ENCODE measurements at regions not wholly inside any gene's neighbourhood (a gene's known extent, or its start where the extent isn't known, plus 50 kb on each side); places are given as distances from the start of the nearest gene placed in this dataset.
"Not testable (repeated sequence)": the region's sequence is repeated elsewhere in the genome, so short reads cannot be mapped to it uniquely, and the experiment has no call there.

DNA sequence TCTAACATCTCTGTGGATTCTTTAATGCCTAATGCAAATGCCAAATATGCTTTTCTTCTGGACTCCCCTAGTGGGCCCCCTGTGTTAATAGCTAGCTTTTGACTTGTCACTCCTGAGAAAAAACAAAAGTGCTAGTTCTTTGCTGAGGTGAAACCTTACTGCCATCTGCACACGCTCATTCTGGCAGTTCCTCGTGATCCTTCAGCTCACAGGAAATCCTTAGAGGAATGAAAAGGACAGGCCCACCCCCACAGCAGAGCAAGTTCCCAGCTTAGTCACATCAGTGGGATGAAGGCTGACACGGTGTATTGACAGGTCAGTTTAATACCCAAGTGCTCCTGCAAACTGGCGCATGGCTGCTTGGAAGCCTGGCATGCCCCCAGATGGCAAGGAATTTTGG is 165.1 kb upstream of the ATP2B1 start:
- no peak overlapping the region for H3K27ac ChIP-seq (ENCODE audit: low read depth, low read length)
- peaks cover 12% of the 10 kb centered on the region for H3K4me1 ChIP-seq (ENCODE audit: control insufficient read depth, low read length)
- no peak overlapping the region for H3K4me3 ChIP-seq (ENCODE audit: low read length)
- no peaks in the 10 kb centered on the region for H3K9me2 ChIP-seq (replicated peaks; ENCODE audit: control insufficient read depth, low read length)
- no peak for TF ChIP-seq EZH2phosphoT487 (IDR thresholded peaks at IDR 0.05; ENCODE audit: borderline replicate concordance, low read length)
- TF ChIP-seq, protein P1, sequence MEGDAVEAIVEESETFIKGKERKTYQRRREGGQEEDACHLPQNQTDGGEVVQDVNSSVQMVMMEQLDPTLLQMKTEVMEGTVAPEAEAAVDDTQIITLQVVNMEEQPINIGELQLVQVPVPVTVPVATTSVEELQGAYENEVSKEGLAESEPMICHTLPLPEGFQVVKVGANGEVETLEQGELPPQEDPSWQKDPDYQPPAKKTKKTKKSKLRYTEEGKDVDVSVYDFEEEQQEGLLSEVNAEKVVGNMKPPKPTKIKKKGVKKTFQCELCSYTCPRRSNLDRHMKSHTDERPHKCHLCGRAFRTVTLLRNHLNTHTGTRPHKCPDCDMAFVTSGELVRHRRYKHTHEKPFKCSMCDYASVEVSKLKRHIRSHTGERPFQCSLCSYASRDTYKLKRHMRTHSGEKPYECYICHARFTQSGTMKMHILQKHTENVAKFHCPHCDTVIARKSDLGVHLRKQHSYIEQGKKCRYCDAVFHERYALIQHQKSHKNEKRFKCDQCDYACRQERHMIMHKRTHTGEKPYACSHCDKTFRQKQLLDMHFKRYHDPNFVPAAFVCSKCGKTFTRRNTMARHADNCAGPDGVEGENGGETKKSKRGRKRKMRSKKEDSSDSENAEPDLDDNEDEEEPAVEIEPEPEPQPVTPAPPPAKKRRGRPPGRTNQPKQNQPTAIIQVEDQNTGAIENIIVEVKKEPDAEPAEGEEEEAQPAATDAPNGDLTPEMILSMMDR (IDR thresholded peaks at IDR 0.05; ENCODE audit: low read depth, low read length, poor library complexity, severe bottlenecking), result no peak
- H3K4me2 ChIP-seq (ENCODE audit: low read length), result no peak overlapping the region
- peaks cover 17% of the 10 kb centered on the region for H3K9me3 ChIP-seq (ENCODE audit: control insufficient read depth, insufficient read depth, low read length)
- no peaks in the 10 kb centered on the region for H4K20me1 ChIP-seq (ENCODE audit: control insufficient read depth, insufficient read depth, low read depth, low read length)
- peaks cover 4% of the 10 kb centered on the region; the same call in 1 of the 2 replicates for H3K36me3 ChIP-seq (ENCODE audit: control insufficient read depth, low read length)
- H3K27me3 ChIP-seq (ENCODE audit: control insufficient read depth, low read length), result no peaks in the 10 kb centered on the region
- peaks cover 4% of the 10 kb centered on the region; the same call in 1 of the 2 replicates for H3F3A ChIP-seq (ENCODE audit: control insufficient read depth, insufficient read depth)
- H3K79me2 ChIP-seq (ENCODE audit: control insufficient read depth, low read length), result no peaks in the 10 kb centered on the region

DNA sequence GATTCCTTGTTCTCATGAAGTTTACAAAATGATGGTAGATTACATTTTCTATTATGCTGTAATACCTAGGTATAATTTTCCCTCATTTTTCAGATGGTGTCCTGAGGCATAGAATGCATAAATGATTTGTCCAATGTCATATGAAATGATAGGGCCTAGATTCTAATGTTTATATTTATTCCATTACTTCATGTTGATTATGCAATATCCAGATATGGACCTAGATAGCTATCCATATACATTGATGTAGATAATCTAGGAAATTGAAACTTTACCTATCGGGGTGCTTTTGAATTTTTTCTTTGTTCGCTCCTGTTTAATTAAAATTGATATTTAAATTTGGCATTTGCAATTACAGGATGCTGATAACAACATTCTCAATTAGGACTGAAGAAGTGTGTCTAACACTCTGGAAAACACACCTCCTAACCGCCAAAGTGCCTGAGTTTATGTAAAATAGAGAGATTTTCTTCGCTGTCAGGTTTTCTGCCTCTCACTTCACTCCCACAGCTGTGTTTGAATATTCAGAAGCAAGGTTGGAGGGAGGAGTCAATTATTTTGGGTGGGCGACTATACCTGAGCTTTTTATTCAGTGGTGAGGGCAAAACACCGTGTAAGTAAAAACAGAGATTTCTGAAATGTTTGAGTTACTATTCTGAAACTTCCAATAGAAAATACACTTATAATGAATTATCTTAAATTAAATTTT is 164.4 kb upstream of the ATP2B1 start:
- H3F3A ChIP-seq (ENCODE audit: control insufficient read depth, insufficient read depth), result peaks cover 4% of the 10 kb centered on the region; the same call in 1 of the 2 replicates
- H3K27me3 ChIP-seq (ENCODE audit: control insufficient read depth, low read length), result no peaks in the 10 kb centered on the region
- no peaks in the 10 kb centered on the region for H3K9me2 ChIP-seq (replicated peaks; ENCODE audit: control insufficient read depth, low read length)
- H3K4me2 ChIP-seq (ENCODE audit: low read length), result no peak overlapping the region
- peaks cover 4% of the 10 kb centered on the region; the same call in 1 of the 2 replicates for H3K36me3 ChIP-seq (ENCODE audit: control insufficient read depth, low read length)
- H3K4me1 ChIP-seq (ENCODE audit: control insufficient read depth, low read length), result peaks cover 6% of the 10 kb centered on the region
- H3K79me2 ChIP-seq (ENCODE audit: control insufficient read depth, low read length), result no peaks in the 10 kb centered on the region
- peaks cover 17% of the 10 kb centered on the region for H3K9me3 ChIP-seq (ENCODE audit: control insufficient read depth, insufficient read depth, low read length)
- no peaks in the 10 kb centered on the region for H4K20me1 ChIP-seq (ENCODE audit: control insufficient read depth, insufficient read depth, low read depth, low read length)
- TF ChIP-seq EZH2phosphoT487 (IDR thresholded peaks at IDR 0.05; ENCODE audit: borderline replicate concordance, low read length), result no peak
- TF ChIP-seq, protein P1 (IDR thresholded peaks at IDR 0.05; ENCODE audit: low read depth, low read length, poor library complexity, severe bottlenecking), result no peak
- H3K4me3 ChIP-seq (ENCODE audit: low read length), result no peak overlapping the region
- no peak overlapping the region for H3K27ac ChIP-seq (ENCODE audit: low read depth, low read length)

DNA sequence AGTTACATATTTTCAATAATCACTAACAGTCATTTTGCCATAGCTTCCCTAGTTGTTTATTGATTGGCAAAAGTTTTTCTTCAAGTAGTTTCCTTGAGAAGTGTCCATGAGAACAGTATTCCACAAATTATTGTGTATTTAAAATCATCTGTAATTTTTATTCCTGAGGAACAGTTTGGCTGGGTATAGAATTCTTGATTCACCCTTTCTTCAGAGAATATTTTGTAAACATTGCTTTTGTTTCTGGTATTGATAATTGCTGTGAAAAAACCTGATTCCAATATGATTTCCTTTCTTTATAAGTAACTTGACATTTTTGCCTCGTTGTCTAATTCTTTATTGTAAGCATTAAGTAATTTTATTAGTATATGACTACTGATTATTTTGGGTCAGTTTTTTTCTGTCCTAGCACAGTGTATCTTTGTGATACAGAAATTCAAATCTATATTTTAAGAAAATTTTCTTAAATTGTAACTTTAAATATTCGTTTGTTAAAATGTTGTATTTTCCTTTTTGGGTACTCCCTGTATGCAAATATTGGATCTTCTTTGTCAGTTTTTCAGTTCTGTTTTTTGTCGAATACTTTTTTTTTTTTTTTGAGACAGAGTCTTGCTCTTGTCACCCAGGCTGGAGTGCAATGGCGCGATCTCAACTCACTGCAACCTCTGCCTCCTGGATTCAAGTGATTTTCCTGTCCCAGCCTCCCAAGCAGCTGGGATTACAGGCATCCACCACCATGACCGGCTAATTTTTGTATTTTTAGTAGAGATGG is 162.0 kb upstream of the ATP2B1 start:
- Histone ChIP-seq H4K20me1 (ENCODE audit: control insufficient read depth, insufficient read depth, low read depth, low read length) (no peaks in the 10 kb centered on the region), H3K27me3 (ENCODE audit: control insufficient read depth, low read length) (no peaks in the 10 kb centered on the region), H3K9me3 (ENCODE audit: control insufficient read depth, insufficient read depth, low read length) (peaks cover 20% of the 10 kb centered on the region), H3F3A (ENCODE audit: control insufficient read depth, insufficient read depth) (no peaks in the 10 kb centered on the region), H3K27ac (ENCODE audit: low read depth, low read length) (no peak overlapping the region), H3K4me1 (ENCODE audit: control insufficient read depth, low read length) (peaks cover 6% of the 10 kb centered on the region), H3K36me3 (ENCODE audit: control insufficient read depth, low read length) (peaks cover 4% of the 10 kb centered on the region; the same call in 1 of the 2 replicates), H3K4me2 (ENCODE audit: low read length) (no peak overlapping the region), H3K9me2 (replicated peaks; ENCODE audit: control insufficient read depth, low read length) (no peaks in the 10 kb centered on the region), H3K79me2 (ENCODE audit: control insufficient read depth, low read length) (no peaks in the 10 kb centered on the region), H3K4me3 (ENCODE audit: low read length) (no peak overlapping the region)
- no peak for TF ChIP-seq EZH2phosphoT487 (IDR thresholded peaks at IDR 0.05; ENCODE audit: borderline replicate concordance, low read length)
- TF ChIP-seq, protein P1 (IDR thresholded peaks at IDR 0.05; ENCODE audit: low read depth, low read length, poor library complexity, severe bottlenecking), result no peak

DNA sequence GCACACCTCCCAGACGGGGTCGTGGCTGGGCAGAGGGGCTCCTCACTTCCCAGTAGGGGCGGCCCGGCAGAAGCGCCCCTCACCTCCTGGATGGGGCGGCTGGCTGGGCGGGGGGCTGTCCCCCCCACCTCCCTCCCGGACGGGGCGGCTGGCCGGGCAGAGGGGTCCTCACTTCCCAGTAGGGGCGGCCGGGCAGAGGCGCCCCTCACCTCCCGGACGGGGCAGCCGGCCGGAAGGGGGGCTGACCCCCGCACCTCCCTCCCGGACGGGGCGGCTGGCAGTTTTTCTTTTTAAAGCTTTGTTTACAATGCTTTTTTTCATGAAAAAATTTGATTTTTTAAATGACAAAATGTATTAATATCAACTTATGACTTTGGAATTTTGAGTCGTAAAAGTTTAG is 159.0 kb upstream of the ATP2B1 start:
- H4K20me1 ChIP-seq (ENCODE audit: control insufficient read depth, insufficient read depth, low read depth, low read length); H3K27me3 ChIP-seq (ENCODE audit: control insufficient read depth, low read length); H3K4me3 ChIP-seq (ENCODE audit: low read length); H3K36me3 ChIP-seq (ENCODE audit: control insufficient read depth, low read length); H3K4me2 ChIP-seq (ENCODE audit: low read length); H3K27ac ChIP-seq (ENCODE audit: low read depth, low read length); H3K9me2 ChIP-seq (replicated peaks; ENCODE audit: control insufficient read depth, low read length); H3K79me2 ChIP-seq (ENCODE audit: control insufficient read depth, low read length): not testable (repeated sequence)
- Histone ChIP-seq H3K4me1 (ENCODE audit: control insufficient read depth, low read length) (peaks cover 29% of the 10 kb centered on the region), H3K9me3 (ENCODE audit: control insufficient read depth, insufficient read depth, low read length) (peaks cover 23% of the 10 kb centered on the region), H3F3A (ENCODE audit: control insufficient read depth, insufficient read depth) (peaks cover 16% of the 10 kb centered on the region)
